Activated T-helper 17 cell treated with anti-CD3 and anti-CD28 coated beads, Interleukin-2, amount 50 U/mL, for 72 hours (primary cell): ENCODE measurements at regions not wholly inside any gene's neighbourhood (a gene's known extent, or its start where the extent isn't known, plus 50 kb on each side); places are given as distances from the start of the nearest gene placed in this dataset.

Experiments
- ATAC-seq: fragments of 150-1000 bp; cut with Tn5 transposase; replicated peaks from 2 replicates; pipeline ENCODE4 v1.10.0; 2021; ENCODE audit warnings: mild to moderate bottlenecking, moderate library complexity
- H3K27ac Mint-ChIP-seq: one replicate; pipeline ENCODE4 v1.8.0; 2022; ENCODE audit warnings: mixed read lengths
- H3K27me3 Mint-ChIP-seq: one replicate; pipeline ENCODE4 v1.8.0; 2022; ENCODE audit warnings: mixed read lengths
- H3K36me3 Mint-ChIP-seq: one replicate; pipeline ENCODE4 v1.8.0; 2022; ENCODE audit warnings: low read depth, mild to moderate bottlenecking, mixed read lengths
- H3K4me1 Mint-ChIP-seq: one replicate; pipeline ENCODE4 v1.8.0; 2022; ENCODE audit warnings: mixed read lengths
- H3K4me3 Mint-ChIP-seq: one replicate; pipeline ENCODE4 v1.8.0; 2022; ENCODE audit warnings: mild to moderate bottlenecking, mixed read lengths
- H3K9me3 Mint-ChIP-seq: one replicate; pipeline ENCODE4 v1.8.0; 2022; ENCODE audit warnings: mixed read lengths

- Mint-ChIP-seq H3K27ac (no peak overlapping the region), H3K4me1 (no peaks in the 10 kb centered on the region), H3K4me3 (no peak overlapping the region), H3K27me3 (peaks cover 51% of the 10 kb centered on the region), H3K36me3 (no peaks in the 10 kb centered on the region), H3K9me3 (no peaks in the 10 kb centered on the region)
- no peak for ATAC-seq
Observed at GRCh38 chr12:113642672-113643071, 171.0 kb upstream of the LHX5 start.

DNA sequence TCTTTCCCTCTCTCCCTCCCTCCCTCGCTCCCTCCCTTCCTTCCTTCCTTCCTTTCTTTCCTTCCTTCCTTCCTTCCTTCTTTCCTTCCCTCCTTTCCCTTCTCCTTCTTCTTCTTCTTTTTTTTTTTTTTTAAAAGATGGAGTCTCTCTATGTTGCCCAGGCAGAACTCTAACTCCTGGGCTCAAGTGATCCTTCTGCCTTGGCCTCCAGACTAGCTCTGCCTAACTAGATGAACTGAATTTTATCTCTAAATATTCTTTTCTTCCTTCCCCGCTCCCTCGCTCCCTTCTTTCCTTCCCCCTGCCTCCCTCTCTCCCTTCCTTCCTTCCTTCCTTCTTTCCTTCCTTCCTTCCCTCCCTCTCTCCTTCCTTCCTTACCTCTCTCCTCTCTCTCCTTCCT, 170.5 kb upstream of the LHX5 start:
- Mint-ChIP-seq H3K4me3 (no peak overlapping the region), H3K9me3 (no peaks in the 10 kb centered on the region), H3K27me3 (peaks cover 51% of the 10 kb centered on the region), H3K27ac (no peak overlapping the region), H3K4me1 (no peaks in the 10 kb centered on the region), H3K36me3 (no peaks in the 10 kb centered on the region)
- ATAC-seq = no peak

DNA sequence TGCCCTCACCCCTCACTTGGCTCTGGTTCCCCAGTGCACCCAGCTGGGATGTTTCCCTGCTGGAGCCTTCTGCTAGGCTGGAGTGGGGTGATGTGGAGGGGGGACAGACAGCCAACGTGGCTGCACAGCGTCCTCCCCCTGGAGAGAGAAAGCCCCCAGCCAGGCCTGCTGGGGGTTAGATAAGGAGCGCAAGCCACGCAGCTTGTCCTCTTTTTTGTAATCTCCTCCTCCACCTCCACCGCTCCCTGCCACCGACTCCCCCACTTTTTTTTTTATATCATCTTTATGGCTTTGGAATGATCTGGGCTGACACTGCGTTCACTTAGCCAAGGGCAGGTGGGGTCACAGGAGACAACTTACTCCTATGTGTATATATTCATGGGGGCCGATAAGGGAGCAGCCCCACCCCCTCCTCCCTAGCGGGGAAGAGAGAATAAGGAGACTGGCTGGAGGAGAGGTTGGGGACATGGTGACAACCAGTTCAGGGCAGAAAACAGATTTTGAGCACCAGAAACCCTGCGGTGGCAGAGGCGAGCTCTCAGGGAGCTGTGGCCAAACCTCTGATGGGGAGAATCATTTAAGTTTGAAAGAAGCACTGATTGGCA, 169.9 kb upstream of the LHX5 start:
- H3K27me3 Mint-ChIP-seq = peaks cover 47% of the 10 kb centered on the region
- no peak overlapping the region for H3K27ac Mint-ChIP-seq
- H3K36me3 Mint-ChIP-seq = no peaks in the 10 kb centered on the region
- H3K4me1 Mint-ChIP-seq = no peaks in the 10 kb centered on the region
- ATAC-seq = no peak
- no peak overlapping the region for H3K4me3 Mint-ChIP-seq
- H3K9me3 Mint-ChIP-seq = no peaks in the 10 kb centered on the region

DNA sequence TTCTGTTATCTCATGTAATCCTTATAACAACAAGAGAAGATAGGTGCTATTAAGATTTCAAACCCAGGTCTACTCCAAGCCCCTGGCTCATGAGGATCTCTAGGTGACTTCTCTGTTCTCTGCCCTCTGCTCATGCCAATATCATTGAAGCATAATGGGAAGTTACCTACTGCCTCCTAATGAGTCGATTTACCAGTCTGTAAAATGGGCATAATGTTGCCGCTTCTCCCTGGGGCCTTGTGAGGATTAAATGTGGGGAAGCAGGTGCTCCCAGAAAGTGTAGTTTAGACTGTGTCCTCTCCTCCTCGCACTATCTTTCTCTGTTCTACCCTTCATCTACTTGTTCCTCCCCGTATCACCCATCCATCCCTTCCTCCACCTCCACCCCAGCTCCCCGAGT, 169.2 kb upstream of the LHX5 start:
- no peak for ATAC-seq
- H3K9me3 Mint-ChIP-seq = no peaks in the 10 kb centered on the region
- H3K27me3 Mint-ChIP-seq = peaks cover 44% of the 10 kb centered on the region
- no peak overlapping the region for H3K4me3 Mint-ChIP-seq
- no peaks in the 10 kb centered on the region for H3K4me1 Mint-ChIP-seq
- H3K27ac Mint-ChIP-seq = no peak overlapping the region
- no peaks in the 10 kb centered on the region for H3K36me3 Mint-ChIP-seq

GRCh38 chr12:113639474-113639873, 167.8 kb upstream of the LHX5 start:
- H3K27ac Mint-ChIP-seq = no peak overlapping the region
- no peaks in the 10 kb centered on the region for H3K9me3 Mint-ChIP-seq
- H3K4me3 Mint-ChIP-seq = no peak overlapping the region
- H3K27me3 Mint-ChIP-seq = peaks cover 42% of the 10 kb centered on the region
- no peaks in the 10 kb centered on the region for H3K36me3 Mint-ChIP-seq
- no peak for ATAC-seq
- H3K4me1 Mint-ChIP-seq = no peaks in the 10 kb centered on the region

DNA sequence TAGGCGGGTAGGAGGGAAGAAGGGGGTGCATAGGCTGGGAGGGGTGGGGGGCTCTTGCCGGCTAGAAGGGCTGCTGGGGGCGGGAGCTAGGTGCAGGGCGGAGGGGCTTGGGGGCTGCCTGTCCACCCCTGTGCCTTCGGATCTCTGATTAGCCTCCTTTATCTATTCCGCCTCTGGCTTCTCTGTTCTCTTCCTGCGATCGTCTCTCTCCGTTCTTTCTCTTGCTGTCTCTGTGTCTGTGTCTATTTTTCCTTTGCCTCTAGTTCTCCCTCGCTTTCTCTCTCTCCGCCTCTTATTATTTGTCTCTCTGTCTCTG, 166.7 kb upstream of the LHX5 start:
- Mint-ChIP-seq H3K4me1 (no peaks in the 10 kb centered on the region), H3K36me3 (no peaks in the 10 kb centered on the region), H3K27me3 (peaks cover 35% of the 10 kb centered on the region), H3K27ac (no peak overlapping the region), H3K4me3 (no peak overlapping the region), H3K9me3 (no peaks in the 10 kb centered on the region)
- ATAC-seq = no peak

DNA sequence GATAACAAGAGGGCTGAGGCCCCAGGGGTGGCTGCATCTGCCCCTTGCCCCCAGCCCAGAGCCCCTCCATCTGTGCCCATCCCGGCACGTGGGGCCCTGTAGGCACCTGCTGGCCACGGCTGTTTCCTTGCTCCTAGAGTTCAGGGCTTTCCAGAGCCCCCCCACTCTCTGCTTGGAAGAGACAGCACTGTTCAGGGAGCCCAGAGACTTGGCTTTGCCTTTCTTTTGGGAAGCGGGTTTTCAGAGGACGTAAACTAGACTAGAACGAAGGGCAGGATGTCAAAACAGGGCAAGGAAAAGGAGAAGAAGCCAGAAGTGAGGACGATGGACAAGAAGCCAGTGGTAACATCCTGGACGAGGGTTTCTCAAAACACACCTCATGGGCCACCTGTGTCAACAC, 163.3 kb upstream of the LHX5 start:
- Mint-ChIP-seq H3K9me3 (peaks cover 5% of the 10 kb centered on the region), H3K4me3 (no peak overlapping the region), H3K36me3 (no peaks in the 10 kb centered on the region), H3K4me1 (no peaks in the 10 kb centered on the region), H3K27me3 (peaks cover 22% of the 10 kb centered on the region), H3K27ac (no peak overlapping the region)
- no peak for ATAC-seq

- peaks cover 17% of the 10 kb centered on the region for H3K27me3 Mint-ChIP-seq
- H3K4me1 Mint-ChIP-seq = no peaks in the 10 kb centered on the region
- H3K27ac Mint-ChIP-seq = no peak overlapping the region
- ATAC-seq = no peak
- no peak overlapping the region for H3K4me3 Mint-ChIP-seq
- no peaks in the 10 kb centered on the region for H3K36me3 Mint-ChIP-seq
- peaks cover 5% of the 10 kb centered on the region for H3K9me3 Mint-ChIP-seq
Observed at GRCh38 chr12:113634474-113634873, 162.8 kb upstream of the LHX5 start.

- Mint-ChIP-seq H3K36me3 (no peaks in the 10 kb centered on the region), H3K4me3 (no peak overlapping the region), H3K27me3 (peaks cover 16% of the 10 kb centered on the region), H3K27ac (no peak overlapping the region), H3K4me1 (no peaks in the 10 kb centered on the region), H3K9me3 (peaks cover 5% of the 10 kb centered on the region)
- ATAC-seq = no peak
Observed at GRCh38 chr12:113633678-113634332, 162.1 kb upstream of the LHX5 start.

- no peak for ATAC-seq
- no peak overlapping the region for H3K4me3 Mint-ChIP-seq
- peaks cover 12% of the 10 kb centered on the region for H3K9me3 Mint-ChIP-seq
- H3K27me3 Mint-ChIP-seq = peaks cover 10% of the 10 kb centered on the region
- no peaks in the 10 kb centered on the region for H3K4me1 Mint-ChIP-seq
- H3K36me3 Mint-ChIP-seq = no peaks in the 10 kb centered on the region
- no peak overlapping the region for H3K27ac Mint-ChIP-seq
Observed at GRCh38 chr12:113630625-113631024, 159.0 kb upstream of the LHX5 start.

- H3K4me3 Mint-ChIP-seq = no peak overlapping the region
- peaks cover 12% of the 10 kb centered on the region for H3K9me3 Mint-ChIP-seq
- no peak for ATAC-seq
- H3K27ac Mint-ChIP-seq = no peak overlapping the region
- no peaks in the 10 kb centered on the region for H3K4me1 Mint-ChIP-seq
- H3K36me3 Mint-ChIP-seq = no peaks in the 10 kb centered on the region
- H3K27me3 Mint-ChIP-seq = peaks cover 14% of the 10 kb centered on the region
Observed at GRCh38 chr12:113625499-113625898, 153.8 kb upstream of the LHX5 start.

DNA sequence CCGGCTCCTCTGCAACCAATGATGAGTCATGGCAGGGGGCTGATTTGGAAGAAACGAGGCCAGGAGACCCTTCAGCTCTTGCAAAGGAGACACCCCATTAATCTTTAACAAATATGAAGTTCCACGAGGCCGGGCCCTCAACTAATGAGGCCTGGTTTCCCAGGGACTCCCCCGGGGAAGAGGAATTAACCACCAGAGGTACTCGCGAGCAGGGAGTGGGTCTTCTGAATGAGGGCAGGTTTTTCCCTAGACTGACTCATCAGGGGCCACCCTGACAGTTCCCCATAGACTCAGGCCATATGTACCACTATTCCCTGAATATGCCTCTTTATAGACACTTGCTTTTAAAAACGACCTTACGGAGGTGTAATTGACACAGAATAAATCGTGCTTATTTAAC, 150.7 kb upstream of the LHX5 start:
- H3K36me3 Mint-ChIP-seq = no peaks in the 10 kb centered on the region
- H3K4me1 Mint-ChIP-seq = no peaks in the 10 kb centered on the region
- H3K27me3 Mint-ChIP-seq = peaks cover 17% of the 10 kb centered on the region
- no peak overlapping the region for H3K4me3 Mint-ChIP-seq
- no peak overlapping the region for H3K27ac Mint-ChIP-seq
- ATAC-seq = no peak
- peaks cover 12% of the 10 kb centered on the region for H3K9me3 Mint-ChIP-seq

DNA sequence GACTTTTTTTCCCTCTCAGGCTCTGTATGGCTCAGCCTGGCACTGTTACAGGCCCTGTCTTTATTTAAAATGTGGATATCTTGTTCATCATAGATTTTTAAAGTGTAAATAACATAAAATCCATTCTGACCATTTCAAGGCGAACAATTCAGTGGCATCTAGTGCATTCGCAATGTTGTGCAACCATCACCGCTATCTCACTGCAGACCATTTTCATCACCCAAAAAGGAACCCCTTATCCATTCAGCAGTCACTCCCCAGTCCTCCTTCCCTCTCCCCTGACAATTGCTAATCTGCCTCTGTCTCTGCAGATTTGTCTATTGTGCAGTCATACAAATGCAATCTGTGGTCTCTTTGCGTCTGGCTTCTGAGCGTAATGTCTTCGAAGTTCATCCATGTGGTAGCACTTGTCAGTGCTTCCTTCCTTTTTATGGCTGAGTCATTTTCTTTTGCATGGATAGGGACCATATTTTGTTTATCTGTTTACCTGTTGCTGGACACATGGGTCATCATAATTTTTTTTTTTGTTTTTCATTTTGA, 148.8 kb upstream of the LHX5 start:
- ATAC-seq = no peak
- H3K27me3 Mint-ChIP-seq = peaks cover 19% of the 10 kb centered on the region
- no peaks in the 10 kb centered on the region for H3K4me1 Mint-ChIP-seq
- H3K4me3 Mint-ChIP-seq = no peak overlapping the region
- H3K27ac Mint-ChIP-seq = no peak overlapping the region
- no peaks in the 10 kb centered on the region for H3K36me3 Mint-ChIP-seq
- peaks cover 3% of the 10 kb centered on the region for H3K9me3 Mint-ChIP-seq

- Mint-ChIP-seq H3K27ac (no peak overlapping the region), H3K4me1 (no peaks in the 10 kb centered on the region), H3K4me3 (no peak overlapping the region), H3K36me3 (no peaks in the 10 kb centered on the region), H3K27me3 (peaks cover 21% of the 10 kb centered on the region), H3K9me3 (no peaks in the 10 kb centered on the region)
- no peak for ATAC-seq
Observed at GRCh38 chr12:113619202-113619601, 147.5 kb upstream of the LHX5 start.

GRCh38 chr12:113613414-113613813, 141.7 kb upstream of the LHX5 start:
- Mint-ChIP-seq H3K36me3 (no peaks in the 10 kb centered on the region), H3K27me3 (peaks cover 37% of the 10 kb centered on the region), H3K4me3 (no peak overlapping the region), H3K9me3 (no peaks in the 10 kb centered on the region), H3K27ac (no peak overlapping the region), H3K4me1 (no peaks in the 10 kb centered on the region)
- no peak for ATAC-seq
